ENCODE measurements at regions not wholly inside any gene's neighbourhood (a gene's known extent, or its start where the extent isn't known, plus 50 kb on each side); places are given as distances from the start of the nearest gene placed in this dataset.

- intact Hi-C loops (cut with DNase I; ENCODE audit: low total_unique reads): no loop called here
- TF ChIP-seq CTCF (IDR thresholded peaks at IDR 0.05): no peak
These were observed 246.2 kb downstream of the QDPR start for GRCh38 chr4:17265653-17266052.

GRCh38 chr4:17265139-17265538 is 246.8 kb downstream of the QDPR start:
- Histone ChIP-seq H3K4me3 (no peak overlapping the region), H3K27me3 (no peaks in the 10 kb centered on the region), H3K36me3 (no peaks in the 10 kb centered on the region), H3K27ac (no peak overlapping the region), H3K4me1 (no peaks in the 10 kb centered on the region), H3K9me3 (no peaks in the 10 kb centered on the region)
- no peak for TF ChIP-seq CTCF (IDR thresholded peaks at IDR 0.05)
- intact Hi-C loops (cut with DNase I; ENCODE audit: low total_unique reads): no loop called here
- no peak for DNase-seq

More at GRCh38 chr4:17265653-17266052, 246.2 kb downstream of the QDPR start:
- Histone ChIP-seq H3K27ac (no peak overlapping the region), H3K27me3 (no peaks in the 10 kb centered on the region), H3K4me1 (no peaks in the 10 kb centered on the region), H3K4me3 (no peak overlapping the region), H3K9me3 (no peaks in the 10 kb centered on the region), H3K36me3 (no peaks in the 10 kb centered on the region)
- no peak for DNase-seq

GRCh38 chr4:17260166-17260907 is 251.6 kb downstream of the QDPR start:
- Histone ChIP-seq H3K36me3 (no peaks in the 10 kb centered on the region), H3K27me3 (no peaks in the 10 kb centered on the region), H3K4me1 (no peaks in the 10 kb centered on the region), H3K9me3 (no peaks in the 10 kb centered on the region), H3K27ac (no peak overlapping the region), H3K4me3 (no peak overlapping the region)
- DNase-seq: no peak
- intact Hi-C loops (cut with DNase I; ENCODE audit: low total_unique reads): no loop called here
- TF ChIP-seq CTCF (IDR thresholded peaks at IDR 0.05): no peak

GRCh38 chr4:17258106-17258505 is 253.8 kb downstream of the QDPR start:
- H3K9me3 ChIP-seq: no peaks in the 10 kb centered on the region
- TF ChIP-seq CTCF (IDR thresholded peaks at IDR 0.05): no peak
- H3K4me3 ChIP-seq: no peak overlapping the region
- intact Hi-C loops (cut with DNase I; ENCODE audit: low total_unique reads): no loop called here
- no peak overlapping the region for H3K27ac ChIP-seq
- H3K27me3 ChIP-seq: no peaks in the 10 kb centered on the region
- no peak for DNase-seq
- H3K36me3 ChIP-seq: no peaks in the 10 kb centered on the region
- H3K4me1 ChIP-seq: no peaks in the 10 kb centered on the region

GRCh38 chr4:17252131-17252530 is 259.8 kb downstream of the QDPR start:
- intact Hi-C loops (cut with DNase I; ENCODE audit: low total_unique reads): no loop called here
- DNase-seq: no peak
- Histone ChIP-seq H3K4me1 (no peaks in the 10 kb centered on the region), H3K36me3 (no peaks in the 10 kb centered on the region), H3K27me3 (no peaks in the 10 kb centered on the region), H3K27ac (no peak overlapping the region), H3K4me3 (no peak overlapping the region), H3K9me3 (no peaks in the 10 kb centered on the region)
- TF ChIP-seq CTCF (IDR thresholded peaks at IDR 0.05): no peak

Measured in tibial artery (tissue), 4 donors.